DMS153 (cell line): ENCODE measurements at regions not wholly inside any gene's neighbourhood (a gene's known extent, or its start where the extent isn't known, plus 50 kb on each side); places are given as distances from the start of the nearest gene placed in this dataset.

Source experiments
- DNase-seq: peaks from one replicate; lab custom pipeline; 2025; lab: John Stamatoyannopoulos, UW

- no peak for DNase-seq
Observed at GRCh38 chr13:40505196-40505595, 161.2 kb downstream of the FOXO1 start.
